Stimulated activated CD8-positive, alpha-beta memory T cell treated with anti-CD3 and anti-CD28 coated beads, Interleukin-4, amount 100 ng/mL, for 48 hours (primary cell): ENCODE measurements at regions not wholly inside any gene's neighbourhood (a gene's known extent, or its start where the extent isn't known, plus 50 kb on each side); places are given as distances from the start of the nearest gene placed in this dataset.

Source experiments
- DNase-seq: peaks from one replicate; pipeline ENCODE4 v3.0.0-alpha.2; 2020

GRCh38 chr5:8050616-8051175 lies 181.7 kb downstream of the MTRR start:
- DNase-seq = no peak

GRCh38 chr5:8053270-8053669 lies 184.3 kb downstream of the MTRR start:
- DNase-seq = no peak

GRCh38 chr5:8057769-8058168 lies 188.8 kb downstream of the MTRR start:
- no peak for DNase-seq

GRCh38 chr5:8058616-8059190 lies 189.8 kb downstream of the MTRR start:
- no peak for DNase-seq

- DNase-seq = no peak
These were observed 190.4 kb downstream of the MTRR start for GRCh38 chr5:8059337-8059736.

- no peak for DNase-seq
These were observed 191.4 kb downstream of the MTRR start for GRCh38 chr5:8060235-8060952.

GRCh38 chr5:8060953-8061429 lies 192.0 kb downstream of the MTRR start:
- no peak for DNase-seq

GRCh38 chr5:8062521-8062920 lies 193.6 kb downstream of the MTRR start:
- no peak for DNase-seq

GRCh38 chr5:8068078-8068477 lies 199.1 kb downstream of the MTRR start:
- DNase-seq = no peak

- no peak for DNase-seq
These were observed 201.2 kb downstream of the MTRR start for GRCh38 chr5:8070138-8070537.

GRCh38 chr5:8079056-8079455 lies 210.1 kb downstream of the MTRR start:
- no peak for DNase-seq

GRCh38 chr5:8081179-8081578 lies 212.2 kb downstream of the MTRR start:
- DNase-seq = no peak

GRCh38 chr5:8093669-8094068 lies 224.7 kb downstream of the MTRR start:
- DNase-seq = no peak

GRCh38 chr5:8094304-8094703 lies 225.4 kb downstream of the MTRR start:
- no peak for DNase-seq

GRCh38 chr5:8097146-8097545 lies 228.2 kb downstream of the MTRR start:
- DNase-seq = no peak

GRCh38 chr5:8098081-8098480 lies 229.1 kb downstream of the MTRR start:
- DNase-seq = no peak

- DNase-seq = no peak
These were observed 233.8 kb downstream of the MTRR start for GRCh38 chr5:8102714-8103113.

GRCh38 chr5:8114597-8115266 lies 245.8 kb downstream of the MTRR start:
- DNase-seq = no peak

GRCh38 chr5:8123559-8123958 lies 254.6 kb downstream of the MTRR start:
- DNase-seq = no peak

- DNase-seq = no peak
These were observed 265.7 kb downstream of the MTRR start for GRCh38 chr5:8134609-8135008.

- DNase-seq = no peak
These were observed 266.8 kb downstream of the MTRR start for GRCh38 chr5:8135742-8136141.

GRCh38 chr5:8136271-8136670 lies 267.3 kb downstream of the MTRR start:
- DNase-seq = no peak

GRCh38 chr5:8137941-8138550 lies 269.1 kb downstream of the MTRR start:
- DNase-seq = no peak

- DNase-seq = no peak
These were observed 269.9 kb downstream of the MTRR start for GRCh38 chr5:8138884-8139283.
